ENCODE measurements at regions not wholly inside any gene's neighbourhood (a gene's known extent, or its start where the extent isn't known, plus 50 kb on each side); places are given as distances from the start of the nearest gene placed in this dataset.
"Not testable (repeated sequence)": the region's sequence is repeated elsewhere in the genome, so short reads cannot be mapped to it uniquely, and the experiment has no call there.

DNA sequence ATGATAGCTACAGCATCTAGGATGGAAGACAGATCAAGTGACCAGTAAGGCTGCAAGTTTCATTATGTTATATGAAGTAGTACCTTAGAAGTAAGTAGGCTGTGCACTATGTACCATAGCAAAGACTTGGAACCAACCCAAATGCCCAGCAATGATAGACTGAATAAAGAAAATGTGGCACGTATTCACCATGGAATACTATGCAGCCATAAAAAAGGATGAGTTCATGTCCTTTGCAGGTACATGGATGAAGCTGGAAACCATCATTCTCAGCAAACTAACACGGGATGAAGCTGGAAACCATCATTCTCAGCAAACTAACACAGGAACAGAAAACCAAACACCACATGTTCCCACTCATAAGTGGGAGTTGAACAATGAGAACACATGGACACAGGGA is 122.9 kb upstream of the DAP start:
- H3K9me3 ChIP-seq (ENCODE audit: control insufficient read depth in 2 of 2, insufficient read depth in 1 of 2, low read length in 1 of 2); H3K36me3 ChIP-seq (ENCODE audit: control insufficient read depth in 2 of 2, insufficient read depth in 2 of 2, low read length in 1 of 2); H3K4me1 ChIP-seq (ENCODE audit: control insufficient read depth in 2 of 2, insufficient read depth in 2 of 2, low read length in 2 of 2); H3K4me3 ChIP-seq (ENCODE audit: low read length in 2 of 2); DNase-seq (ENCODE audit: low read depth in 6 of 9, low spot score in 9 of 9); H3K27me3 ChIP-seq (ENCODE audit: control insufficient read depth in 2 of 2, insufficient read depth in 1 of 2, low read length in 1 of 2); H3K27ac ChIP-seq (ENCODE audit: low read depth in 1 of 2, low read length in 1 of 2): not testable (repeated sequence)
- 88% methylated on average over 2 of the region's 2 CpGs for WGBS

DNA sequence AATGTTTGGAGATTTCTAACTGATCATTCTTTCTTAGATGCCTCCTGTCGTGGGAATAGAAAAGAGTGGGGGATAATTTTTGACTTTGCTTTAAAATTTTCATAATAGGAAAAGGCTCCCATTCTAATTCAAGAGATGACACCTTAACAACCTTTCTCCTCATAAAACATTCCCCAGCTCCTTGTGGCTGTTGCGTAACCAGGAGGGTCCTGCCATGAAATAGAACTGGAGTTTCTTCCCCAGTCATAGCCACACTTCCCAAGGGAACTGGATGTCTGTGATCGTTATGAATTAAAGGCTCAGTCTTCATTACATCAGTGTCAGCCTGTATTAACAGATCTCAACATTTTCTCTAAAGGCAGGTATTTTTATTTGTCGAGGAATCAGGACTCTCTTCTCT is 119.9 kb upstream of the DAP start:
- Histone ChIP-seq H3K9me3 (ENCODE audit: control insufficient read depth in 2 of 2, insufficient read depth in 1 of 2, low read length in 1 of 2) (no peaks in the 10 kb centered on the region), H3K36me3 (ENCODE audit: control insufficient read depth in 2 of 2, insufficient read depth in 2 of 2, low read length in 1 of 2) (no peaks in the 10 kb centered on the region), H3K27ac (ENCODE audit: low read depth in 1 of 2, low read length in 1 of 2) (no peak overlapping the region), H3K4me1 (ENCODE audit: control insufficient read depth in 2 of 2, insufficient read depth in 2 of 2, low read length in 2 of 2) (no peaks in the 10 kb centered on the region), H3K4me3 (ENCODE audit: low read length in 2 of 2) (no peak overlapping the region), H3K27me3 (ENCODE audit: control insufficient read depth in 2 of 2, insufficient read depth in 1 of 2, low read length in 1 of 2) (no peaks in the 10 kb centered on the region)
- 93% methylated on average over 4 of the region's 4 CpGs for WGBS
- DNase-seq (ENCODE audit: low read depth in 6 of 9, low spot score in 9 of 9) = no peak

DNA sequence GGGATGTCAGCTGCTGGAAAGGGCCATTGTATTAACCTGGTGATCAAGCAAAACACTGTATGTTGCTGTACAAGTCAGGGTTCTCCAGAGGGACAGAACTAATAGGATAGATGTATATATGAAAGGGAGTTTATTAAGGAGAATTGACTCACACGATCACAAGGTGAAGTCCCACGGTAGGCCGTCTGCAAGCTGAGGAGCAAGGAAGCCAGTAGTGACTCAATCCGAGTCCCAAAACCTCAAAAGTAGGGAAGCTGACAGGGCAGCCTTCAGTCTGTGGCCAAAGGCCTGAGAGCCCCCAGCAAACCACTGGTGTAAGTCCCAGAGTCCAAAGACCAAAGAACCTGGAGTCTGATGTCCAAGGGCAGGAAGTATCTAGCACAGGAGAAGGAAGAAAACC is 116.0 kb upstream of the DAP start:
- WGBS = 98% methylated on average over 4 of the region's 4 CpGs
- not testable (repeated sequence) for H3K9me3 ChIP-seq (ENCODE audit: control insufficient read depth in 2 of 2, insufficient read depth in 1 of 2, low read length in 1 of 2); DNase-seq (ENCODE audit: low read depth in 6 of 9, low spot score in 9 of 9); H3K4me3 ChIP-seq (ENCODE audit: low read length in 2 of 2); H3K27me3 ChIP-seq (ENCODE audit: control insufficient read depth in 2 of 2, insufficient read depth in 1 of 2, low read length in 1 of 2); H3K4me1 ChIP-seq (ENCODE audit: control insufficient read depth in 2 of 2, insufficient read depth in 2 of 2, low read length in 2 of 2); H3K36me3 ChIP-seq (ENCODE audit: control insufficient read depth in 2 of 2, insufficient read depth in 2 of 2, low read length in 1 of 2); H3K27ac ChIP-seq (ENCODE audit: low read depth in 1 of 2, low read length in 1 of 2)

DNA sequence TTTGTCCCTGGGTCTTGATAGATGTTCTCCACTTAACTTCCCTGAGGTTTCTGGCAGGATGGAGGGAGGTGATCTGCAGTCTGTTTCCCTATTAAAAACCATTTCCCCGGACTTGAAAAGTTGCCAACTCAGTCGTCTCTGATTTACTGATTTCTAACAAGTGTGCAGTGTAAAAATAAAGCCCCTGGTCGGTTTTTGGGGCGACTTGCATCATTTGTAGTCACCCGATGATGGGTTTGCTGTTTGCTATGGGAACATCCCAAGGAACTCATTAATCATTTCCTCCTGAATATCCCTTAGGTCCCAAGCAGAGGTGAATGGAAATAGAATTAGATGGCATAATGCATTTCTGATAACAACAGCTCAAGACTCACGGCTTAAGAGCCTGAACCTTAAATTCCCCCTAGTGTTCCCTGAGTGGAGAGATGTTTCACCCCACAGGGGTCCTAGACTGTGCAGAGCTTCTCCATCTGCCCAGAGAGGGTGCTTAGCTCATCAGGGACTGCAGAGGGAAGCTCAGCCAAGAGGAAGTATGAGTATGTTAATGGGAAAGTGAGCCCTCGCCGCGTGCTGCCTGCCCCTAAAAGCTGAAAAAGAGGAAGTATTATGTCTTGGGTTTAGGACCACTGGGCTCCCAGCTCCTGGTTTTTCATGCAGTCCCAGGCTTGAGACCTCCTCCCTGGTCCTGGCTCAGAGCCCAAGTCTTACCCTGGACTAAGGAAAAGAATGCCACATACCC is 115.1 kb upstream of the DAP start:
- Histone ChIP-seq H3K4me3 (ENCODE audit: low read length in 2 of 2) (no peak overlapping the region), H3K27ac (ENCODE audit: low read depth in 1 of 2, low read length in 1 of 2) (no peak overlapping the region), H3K9me3 (ENCODE audit: control insufficient read depth in 2 of 2, insufficient read depth in 1 of 2, low read length in 1 of 2) (peaks cover 0 to 1% of the 10 kb centered on the region in 2 donors), H3K36me3 (ENCODE audit: control insufficient read depth in 2 of 2, insufficient read depth in 2 of 2, low read length in 1 of 2) (no peaks in the 10 kb centered on the region), H3K27me3 (ENCODE audit: control insufficient read depth in 2 of 2, insufficient read depth in 1 of 2, low read length in 1 of 2) (no peaks in the 10 kb centered on the region), H3K4me1 (ENCODE audit: control insufficient read depth in 2 of 2, insufficient read depth in 2 of 2, low read length in 2 of 2) (no peaks in the 10 kb centered on the region)
- 23% methylated on average over 9 of the region's 9 CpGs for WGBS
- no peak for DNase-seq (ENCODE audit: low read depth in 6 of 9, low spot score in 9 of 9)

DNA sequence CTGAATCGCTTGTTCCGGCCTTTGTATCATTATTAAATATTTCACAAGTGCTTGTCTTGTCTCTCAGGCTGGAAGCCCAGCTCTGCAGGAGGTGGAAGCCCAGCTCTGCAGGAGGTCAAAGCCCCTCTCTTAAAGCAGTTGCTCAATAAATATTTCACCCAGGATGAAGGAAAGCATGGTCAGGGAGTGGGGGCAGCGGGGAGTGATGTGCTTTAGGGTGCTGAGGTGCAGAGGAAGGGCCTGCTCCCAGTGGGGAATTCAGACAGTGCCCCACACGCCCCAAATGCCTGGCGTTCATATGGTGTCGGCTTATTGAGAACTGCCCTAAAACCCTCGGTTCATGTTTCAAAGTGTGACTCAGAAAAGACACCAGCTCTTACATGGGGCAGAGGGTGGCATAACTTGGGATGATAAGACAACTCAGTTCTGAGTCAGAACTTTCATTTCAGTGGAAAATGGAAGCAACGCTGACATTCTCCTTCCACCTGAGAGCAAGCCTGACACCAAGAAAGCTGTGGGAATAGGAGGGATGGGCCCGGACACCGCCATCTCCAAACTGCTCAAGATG is 114.3 kb upstream of the DAP start:
- no peak overlapping the region for H3K4me3 ChIP-seq (ENCODE audit: low read length in 2 of 2)
- no peak for DNase-seq (ENCODE audit: low read depth in 6 of 9, low spot score in 9 of 9)
- peaks cover 0 to 1% of the 10 kb centered on the region in 2 donors for H3K9me3 ChIP-seq (ENCODE audit: control insufficient read depth in 2 of 2, insufficient read depth in 1 of 2, low read length in 1 of 2)
- H3K36me3 ChIP-seq (ENCODE audit: control insufficient read depth in 2 of 2, insufficient read depth in 2 of 2, low read length in 1 of 2) = no peaks in the 10 kb centered on the region
- H3K27ac ChIP-seq (ENCODE audit: low read depth in 1 of 2, low read length in 1 of 2) = no peak overlapping the region
- no peaks in the 10 kb centered on the region for H3K4me1 ChIP-seq (ENCODE audit: control insufficient read depth in 2 of 2, insufficient read depth in 2 of 2, low read length in 2 of 2)
- 96% methylated on average over 10 of the region's 10 CpGs for WGBS
- H3K27me3 ChIP-seq (ENCODE audit: control insufficient read depth in 2 of 2, insufficient read depth in 1 of 2, low read length in 1 of 2) = no peaks in the 10 kb centered on the region

DNA sequence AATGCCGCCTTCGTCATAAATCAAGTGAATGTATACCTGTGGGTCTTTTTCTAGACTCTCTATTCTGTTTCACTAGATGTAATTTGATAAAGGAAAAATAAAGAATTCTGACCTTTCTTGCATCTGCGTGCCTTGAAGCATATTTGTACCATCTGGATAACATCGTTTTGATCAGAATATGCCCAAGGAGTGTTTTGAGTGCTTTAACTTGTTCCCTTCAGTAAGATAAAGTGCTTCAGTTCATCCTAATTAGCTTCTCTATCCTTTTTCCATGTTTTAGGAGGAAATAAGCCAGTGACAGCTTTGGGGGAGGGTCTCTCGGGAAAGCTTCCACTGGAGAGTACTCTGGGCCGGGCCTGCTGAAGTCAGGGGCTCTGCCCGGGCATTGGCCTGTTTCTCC is 113.5 kb upstream of the DAP start:
- Histone ChIP-seq H3K27me3 (ENCODE audit: control insufficient read depth in 2 of 2, insufficient read depth in 1 of 2, low read length in 1 of 2) (no peaks in the 10 kb centered on the region), H3K27ac (ENCODE audit: low read depth in 1 of 2, low read length in 1 of 2) (no peak overlapping the region), H3K36me3 (ENCODE audit: control insufficient read depth in 2 of 2, insufficient read depth in 2 of 2, low read length in 1 of 2) (no peaks in the 10 kb centered on the region), H3K4me3 (ENCODE audit: low read length in 2 of 2) (no peak overlapping the region), H3K9me3 (ENCODE audit: control insufficient read depth in 2 of 2, insufficient read depth in 1 of 2, low read length in 1 of 2) (peaks cover 0 to 1% of the 10 kb centered on the region in 2 donors), H3K4me1 (ENCODE audit: control insufficient read depth in 2 of 2, insufficient read depth in 2 of 2, low read length in 2 of 2) (no peaks in the 10 kb centered on the region)
- no peak for DNase-seq (ENCODE audit: low read depth in 6 of 9, low spot score in 9 of 9)
- 94% methylated on average over 7 of the region's 7 CpGs for WGBS

DNA sequence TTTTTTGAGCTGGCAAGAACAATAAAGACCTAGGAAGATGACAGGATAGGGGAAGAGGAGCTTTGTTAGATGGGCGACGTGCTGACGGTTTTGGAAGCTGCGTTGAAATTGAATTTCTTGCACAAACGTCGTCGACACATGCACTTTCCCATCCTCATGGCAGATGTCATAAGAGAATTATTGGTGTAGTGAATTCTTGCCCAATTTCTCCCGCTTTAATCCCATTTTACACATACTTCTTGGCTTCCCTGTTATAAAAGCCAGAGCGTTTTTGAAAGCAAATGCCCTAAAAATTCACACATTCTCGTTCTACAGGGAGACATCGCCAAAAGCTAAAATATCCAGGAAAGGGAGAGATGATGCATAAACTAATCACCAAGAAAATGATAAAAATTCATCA is 109.8 kb upstream of the DAP start:
- DNase-seq (ENCODE audit: low read depth in 6 of 9, low spot score in 9 of 9) = no peak
- 96% methylated on average over 11 of the region's 11 CpGs for WGBS
- peaks cover 0 to 1% of the 10 kb centered on the region in 2 donors for H3K9me3 ChIP-seq (ENCODE audit: control insufficient read depth in 2 of 2, insufficient read depth in 1 of 2, low read length in 1 of 2)
- H3K36me3 ChIP-seq (ENCODE audit: control insufficient read depth in 2 of 2, insufficient read depth in 2 of 2, low read length in 1 of 2) = no peaks in the 10 kb centered on the region
- no peaks in the 10 kb centered on the region for H3K27me3 ChIP-seq (ENCODE audit: control insufficient read depth in 2 of 2, insufficient read depth in 1 of 2, low read length in 1 of 2)
- no peaks in the 10 kb centered on the region for H3K4me1 ChIP-seq (ENCODE audit: control insufficient read depth in 2 of 2, insufficient read depth in 2 of 2, low read length in 2 of 2)
- no peak overlapping the region for H3K27ac ChIP-seq (ENCODE audit: low read depth in 1 of 2, low read length in 1 of 2)
- no peak overlapping the region for H3K4me3 ChIP-seq (ENCODE audit: low read length in 2 of 2)

DNA sequence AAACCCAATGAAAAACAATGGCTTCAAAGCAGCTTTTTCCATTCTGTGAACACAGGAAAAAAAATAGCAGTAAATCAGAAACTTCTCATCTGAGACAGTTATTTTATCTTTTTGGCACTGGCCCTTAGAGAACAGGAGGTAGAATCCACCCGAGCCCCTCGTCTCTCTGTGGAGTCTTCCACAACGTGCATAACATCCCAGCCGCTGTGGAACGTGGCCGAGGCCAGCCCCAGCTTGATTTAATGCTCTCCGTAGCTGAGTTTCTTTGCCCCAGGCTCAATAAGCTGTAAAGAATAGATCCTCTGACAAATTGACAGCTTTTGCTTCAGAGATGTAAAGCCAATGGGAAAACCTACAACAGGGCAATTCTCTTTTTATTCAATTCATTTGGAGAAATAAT is 107.9 kb upstream of the DAP start:
- Histone ChIP-seq H3K4me3 (ENCODE audit: low read length in 2 of 2) (no peak overlapping the region), H3K9me3 (ENCODE audit: control insufficient read depth in 2 of 2, insufficient read depth in 1 of 2, low read length in 1 of 2) (no peaks in the 10 kb centered on the region), H3K4me1 (ENCODE audit: control insufficient read depth in 2 of 2, insufficient read depth in 2 of 2, low read length in 2 of 2) (no peaks in the 10 kb centered on the region), H3K27ac (ENCODE audit: low read depth in 1 of 2, low read length in 1 of 2) (no peak overlapping the region), H3K27me3 (ENCODE audit: control insufficient read depth in 2 of 2, insufficient read depth in 1 of 2, low read length in 1 of 2) (no peaks in the 10 kb centered on the region), H3K36me3 (ENCODE audit: control insufficient read depth in 2 of 2, insufficient read depth in 2 of 2, low read length in 1 of 2) (no peaks in the 10 kb centered on the region)
- 92% methylated on average over 7 of the region's 7 CpGs for WGBS
- no peak for DNase-seq (ENCODE audit: low read depth in 6 of 9, low spot score in 9 of 9)

DNA sequence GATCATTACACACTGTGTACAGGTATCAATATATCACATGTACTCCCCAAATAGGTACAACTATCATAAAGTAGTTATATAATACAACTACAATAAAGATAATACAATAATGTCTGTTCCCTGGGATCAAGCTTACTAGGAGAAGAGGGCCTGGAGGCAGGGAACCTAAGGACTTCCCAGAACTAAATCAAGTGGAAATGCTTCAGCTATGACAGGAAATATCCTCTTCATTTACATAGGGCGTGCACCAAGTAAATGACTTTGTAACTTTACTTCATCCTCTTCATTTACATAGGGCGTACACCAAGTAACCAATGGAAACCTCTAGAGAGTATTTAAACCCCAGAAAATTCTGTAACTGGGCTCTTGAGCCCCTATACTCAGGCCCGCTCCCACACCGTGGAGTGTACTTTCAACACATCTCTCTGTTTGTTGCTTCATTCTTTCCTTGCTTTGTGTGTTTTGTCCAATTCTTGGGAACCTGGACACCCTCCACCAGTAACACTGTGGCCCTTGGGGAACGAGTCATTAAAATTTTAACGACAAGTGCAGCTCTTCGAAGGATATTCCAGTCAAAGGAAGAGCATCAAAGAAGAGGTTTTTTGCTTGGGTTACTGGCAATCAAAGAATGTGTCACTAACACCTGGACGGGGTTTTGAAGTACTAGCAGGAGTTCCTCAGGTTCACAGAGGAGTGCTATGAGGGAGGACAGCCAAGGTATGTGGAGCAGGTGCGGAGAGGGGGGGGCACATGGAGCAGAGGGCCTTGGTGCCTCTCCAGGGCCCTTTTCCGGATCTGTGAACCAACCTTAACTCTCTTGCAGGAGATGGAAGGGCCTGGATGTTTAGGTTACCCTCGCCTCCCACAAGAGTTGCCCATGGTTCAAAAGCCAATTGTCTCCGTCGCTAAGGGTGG is 106.6 kb upstream of the DAP start:
- Histone ChIP-seq H3K27me3 (ENCODE audit: control insufficient read depth in 2 of 2, insufficient read depth in 1 of 2, low read length in 1 of 2) (no peaks in the 10 kb centered on the region), H3K4me1 (ENCODE audit: control insufficient read depth in 2 of 2, insufficient read depth in 2 of 2, low read length in 2 of 2) (no peaks in the 10 kb centered on the region), H3K4me3 (ENCODE audit: low read length in 2 of 2) (no peak overlapping the region), H3K27ac (ENCODE audit: low read depth in 1 of 2, low read length in 1 of 2) (no peak overlapping the region), H3K36me3 (ENCODE audit: control insufficient read depth in 2 of 2, insufficient read depth in 2 of 2, low read length in 1 of 2) (no peaks in the 10 kb centered on the region), H3K9me3 (ENCODE audit: control insufficient read depth in 2 of 2, insufficient read depth in 1 of 2, low read length in 1 of 2) (no peaks in the 10 kb centered on the region)
- DNase-seq (ENCODE audit: low read depth in 6 of 9, low spot score in 9 of 9) = no peak
- 96% methylated on average over 13 of the region's 13 CpGs for WGBS
